BJ (cell line): ENCODE measurements at regions not wholly inside any gene's neighbourhood (a gene's known extent, or its start where the extent isn't known, plus 50 kb on each side); places are given as distances from the start of the nearest gene placed in this dataset.

Experiments used
- CTCF ChIA-PET: fragments of 350-600 bp; formaldehyde crosslinking; extraction: SDS; loops from one replicate; lab custom pipeline; 2021; ENCODE audit warnings: antibody characterized with exemption, inconsistent platforms; lab: Yijun Ruan, JAX
- POLR2A ChIA-PET: fragments of 300-600 bp; sonication (Branson Sonifier 250); formaldehyde crosslinking; extraction: SDS; loops from one replicate; lab custom pipeline; 2021; ENCODE audit warnings: antibody characterized with exemption; lab: Charles Lee
- DNase-seq: peaks from one replicate; pipeline ENCODE4 v3.0.0-alpha.2; 2011; ENCODE audit warnings: low read depth
- H3K27me3 ChIP-seq: 2 replicates; pipeline ENCODE4 v1.6.0; 2011; ENCODE audit warnings: low read length; ENCODE audit not compliant: control insufficient read depth, insufficient read depth
- H3K36me3 ChIP-seq: 2 replicates; pipeline ENCODE4 v1.5.1; 2011; ENCODE audit warnings: low read length; ENCODE audit not compliant: control insufficient read depth, insufficient read depth
- H3K4me3 ChIP-seq: 2 replicates; pipeline ENCODE4 v1.5.1; 2011; ENCODE audit warnings: low read depth, mild to moderate bottlenecking, control low read depth, low read length
- TF ChIP-seq, protein P1 (sequence below): IDR thresholded peaks from 2 replicates; pipeline ENCODE4 v1.5.1; 2011; ENCODE audit warnings: low read depth, mild to moderate bottlenecking, control low read depth, inconsistent platforms, low read length, moderate library complexity; ENCODE audit not compliant: insufficient read depth

GRCh38 chr3:1710663-1711062 is 388.0 kb upstream of the CNTN4 start:
- DNase-seq: no peak
- POLR2A ChIA-PET: no interaction called here
- no peak overlapping the region for H3K4me3 ChIP-seq
- no peaks in the 10 kb centered on the region for H3K36me3 ChIP-seq
- CTCF ChIA-PET: no interaction called here
- H3K27me3 ChIP-seq: no peaks in the 10 kb centered on the region
- TF ChIP-seq, protein P1, sequence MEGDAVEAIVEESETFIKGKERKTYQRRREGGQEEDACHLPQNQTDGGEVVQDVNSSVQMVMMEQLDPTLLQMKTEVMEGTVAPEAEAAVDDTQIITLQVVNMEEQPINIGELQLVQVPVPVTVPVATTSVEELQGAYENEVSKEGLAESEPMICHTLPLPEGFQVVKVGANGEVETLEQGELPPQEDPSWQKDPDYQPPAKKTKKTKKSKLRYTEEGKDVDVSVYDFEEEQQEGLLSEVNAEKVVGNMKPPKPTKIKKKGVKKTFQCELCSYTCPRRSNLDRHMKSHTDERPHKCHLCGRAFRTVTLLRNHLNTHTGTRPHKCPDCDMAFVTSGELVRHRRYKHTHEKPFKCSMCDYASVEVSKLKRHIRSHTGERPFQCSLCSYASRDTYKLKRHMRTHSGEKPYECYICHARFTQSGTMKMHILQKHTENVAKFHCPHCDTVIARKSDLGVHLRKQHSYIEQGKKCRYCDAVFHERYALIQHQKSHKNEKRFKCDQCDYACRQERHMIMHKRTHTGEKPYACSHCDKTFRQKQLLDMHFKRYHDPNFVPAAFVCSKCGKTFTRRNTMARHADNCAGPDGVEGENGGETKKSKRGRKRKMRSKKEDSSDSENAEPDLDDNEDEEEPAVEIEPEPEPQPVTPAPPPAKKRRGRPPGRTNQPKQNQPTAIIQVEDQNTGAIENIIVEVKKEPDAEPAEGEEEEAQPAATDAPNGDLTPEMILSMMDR: no peak

DNA sequence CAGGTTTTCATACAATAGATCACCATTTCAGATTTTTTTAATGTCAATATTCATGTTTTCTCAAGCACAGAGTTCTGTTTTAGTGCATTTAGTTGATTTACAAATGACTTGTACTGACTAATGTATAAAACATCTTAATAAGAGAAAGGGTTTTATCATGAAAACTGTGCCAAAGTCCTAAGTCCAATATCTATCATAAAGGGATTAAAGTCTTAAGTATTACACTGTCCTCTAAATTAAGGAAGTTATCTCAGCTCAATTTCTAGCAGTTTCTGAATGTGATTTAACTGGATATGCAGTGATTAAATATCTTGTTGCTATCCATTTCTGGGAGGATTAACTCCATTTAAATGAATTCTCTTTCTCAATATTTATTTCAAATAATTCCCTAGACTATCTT is 381.1 kb upstream of the CNTN4 start:
- ChIA-PET CTCF (no interaction called here), POLR2A (no interaction called here)
- no peak for DNase-seq
- TF ChIP-seq, protein P1: no peak
- no peaks in the 10 kb centered on the region for H3K36me3 ChIP-seq
- no peaks in the 10 kb centered on the region for H3K27me3 ChIP-seq
- H3K4me3 ChIP-seq: no peak overlapping the region

DNA sequence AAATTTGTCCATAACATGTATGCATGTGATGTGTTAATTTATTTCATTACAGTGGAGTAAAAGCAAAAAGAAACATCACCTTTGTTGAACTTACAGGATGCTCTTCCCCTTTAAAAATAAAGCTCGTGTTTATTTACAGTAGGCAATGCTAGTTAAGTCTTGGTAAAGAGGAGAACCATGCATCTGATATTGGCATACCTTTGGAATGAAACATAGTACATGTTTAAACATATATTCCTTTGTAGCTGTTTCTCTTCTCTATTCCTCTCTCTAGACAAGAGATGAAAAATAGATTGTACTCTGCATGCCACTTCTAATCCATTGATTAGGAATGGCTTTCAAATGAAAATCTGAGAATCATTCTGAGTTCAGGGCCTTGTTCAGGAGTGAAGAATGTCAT is 374.9 kb upstream of the CNTN4 start:
- Histone ChIP-seq H3K36me3 (no peaks in the 10 kb centered on the region), H3K27me3 (no peaks in the 10 kb centered on the region), H3K4me3 (no peak overlapping the region)
- no peak for DNase-seq
- ChIA-PET POLR2A (no interaction called here), CTCF (no interaction called here)
- TF ChIP-seq, protein P1: no peak

GRCh38 chr3:1726741-1727140 is 371.9 kb upstream of the CNTN4 start:
- TF ChIP-seq, protein P1: no peak
- Histone ChIP-seq H3K27me3 (no peaks in the 10 kb centered on the region), H3K36me3 (no peaks in the 10 kb centered on the region), H3K4me3 (no peak overlapping the region)
- ChIA-PET CTCF (no interaction called here), POLR2A (no interaction called here)
- DNase-seq: no peak

DNA sequence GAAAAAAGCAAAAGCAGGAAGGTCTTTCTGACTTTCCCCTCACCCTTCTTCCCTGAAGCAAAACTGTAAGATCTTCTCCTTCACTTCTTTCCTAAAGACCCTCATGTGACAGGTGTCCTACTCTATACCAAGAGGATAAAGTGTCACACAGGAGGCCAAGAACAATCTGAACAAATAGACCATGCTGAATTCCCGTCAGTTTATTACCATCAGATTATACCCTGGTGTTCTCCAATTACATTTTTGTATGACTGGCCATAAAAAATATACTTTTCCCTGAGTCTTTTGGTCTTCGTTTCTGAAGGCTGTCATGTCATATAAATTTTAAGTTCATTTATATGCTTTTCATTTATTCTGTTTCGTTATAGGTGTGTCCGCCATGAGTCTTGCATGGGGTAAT is 371.4 kb upstream of the CNTN4 start:
- H3K27me3 ChIP-seq: no peaks in the 10 kb centered on the region
- no peak for DNase-seq
- POLR2A ChIA-PET: no interaction called here
- no peak overlapping the region for H3K4me3 ChIP-seq
- CTCF ChIA-PET: no interaction called here
- no peaks in the 10 kb centered on the region for H3K36me3 ChIP-seq
- TF ChIP-seq, protein P1: no peak
